ENCODE measurements at regions not wholly inside any gene's neighbourhood (a gene's known extent, or its start where the extent isn't known, plus 50 kb on each side); places are given as distances from the start of the nearest gene placed in this dataset.

GRCh38 chr2:222105046-222105445, 193.8 kb downstream of the PAX3 start:
- Histone ChIP-seq H3K4me1 (ENCODE audit: control insufficient read depth, insufficient read depth, low read length) (peaks cover 20% of the 10 kb centered on the region), H3K9ac (ENCODE audit: low read length) (no peak overlapping the region), H3K36me3 (ENCODE audit: control insufficient read depth, insufficient read depth, low read length) (no peaks in the 10 kb centered on the region), H3K4me3 (ENCODE audit: low read depth, low read length) (no peak overlapping the region), H3K27ac (ENCODE audit: low read depth, low read length) (no peak overlapping the region), H3K9me3 (ENCODE audit: control insufficient read depth, insufficient read depth, low read depth, low read length) (no peaks in the 10 kb centered on the region), H3K27me3 (ENCODE audit: control insufficient read depth, insufficient read depth, low read length) (no peaks in the 10 kb centered on the region; the same call in 1 of the 2 replicates)

GRCh38 chr2:222102575-222103349, 196.0 kb downstream of the PAX3 start:
- Histone ChIP-seq H3K9ac (ENCODE audit: low read length) (no peak overlapping the region), H3K4me3 (ENCODE audit: low read depth, low read length) (no peak overlapping the region), H3K27me3 (ENCODE audit: control insufficient read depth, insufficient read depth, low read length) (no peaks in the 10 kb centered on the region; the same call in 1 of the 2 replicates), H3K9me3 (ENCODE audit: control insufficient read depth, insufficient read depth, low read depth, low read length) (no peaks in the 10 kb centered on the region), H3K4me1 (ENCODE audit: control insufficient read depth, insufficient read depth, low read length) (peaks cover 20% of the 10 kb centered on the region), H3K36me3 (ENCODE audit: control insufficient read depth, insufficient read depth, low read length) (no peaks in the 10 kb centered on the region), H3K27ac (ENCODE audit: low read depth, low read length) (no peak overlapping the region)

- no peaks in the 10 kb centered on the region for H3K36me3 ChIP-seq (ENCODE audit: control insufficient read depth, insufficient read depth, low read length)
- H3K27ac ChIP-seq (ENCODE audit: low read depth, low read length) = no peak overlapping the region
- no peaks in the 10 kb centered on the region; the same call in 1 of the 2 replicates for H3K27me3 ChIP-seq (ENCODE audit: control insufficient read depth, insufficient read depth, low read length)
- no peaks in the 10 kb centered on the region for H3K9me3 ChIP-seq (ENCODE audit: control insufficient read depth, insufficient read depth, low read depth, low read length)
- H3K4me3 ChIP-seq (ENCODE audit: low read depth, low read length) = no peak overlapping the region
- H3K9ac ChIP-seq (ENCODE audit: low read length) = no peak overlapping the region
- H3K4me1 ChIP-seq (ENCODE audit: control insufficient read depth, insufficient read depth, low read length) = peaks cover 20% of the 10 kb centered on the region
These were observed 197.8 kb downstream of the PAX3 start for GRCh38 chr2:222100704-222101699.

DNA sequence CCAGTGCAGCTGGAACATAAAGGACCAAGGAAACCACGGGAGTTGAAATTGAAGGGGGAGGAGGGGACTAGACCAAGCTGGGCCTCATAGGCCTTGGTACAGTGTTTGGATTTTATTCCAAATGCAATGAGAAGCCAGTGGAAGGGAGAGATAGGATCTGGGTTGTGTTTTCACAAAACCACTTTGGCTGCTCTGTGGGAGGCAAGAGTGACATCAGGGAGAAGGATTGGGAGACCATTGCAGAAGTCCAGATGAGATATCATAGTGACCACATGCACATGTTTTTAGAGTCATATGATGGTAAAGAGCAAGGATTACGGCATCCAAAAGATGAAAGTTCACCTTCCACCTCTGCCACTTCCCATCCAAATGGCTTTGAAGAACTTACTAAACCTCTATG, 210.2 kb downstream of the PAX3 start:
- H3K36me3 ChIP-seq (ENCODE audit: control insufficient read depth, insufficient read depth, low read length) = no peaks in the 10 kb centered on the region
- no peak overlapping the region for H3K4me3 ChIP-seq (ENCODE audit: low read depth, low read length)
- H3K27ac ChIP-seq (ENCODE audit: low read depth, low read length) = no peak overlapping the region
- no peaks in the 10 kb centered on the region; the same call in 1 of the 2 replicates for H3K9me3 ChIP-seq (ENCODE audit: control insufficient read depth, insufficient read depth, low read depth, low read length)
- no peaks in the 10 kb centered on the region for H3K27me3 ChIP-seq (ENCODE audit: control insufficient read depth, insufficient read depth, low read length)
- no peak overlapping the region for H3K9ac ChIP-seq (ENCODE audit: low read length)
- H3K4me1 ChIP-seq (ENCODE audit: control insufficient read depth, insufficient read depth, low read length) = no peaks in the 10 kb centered on the region

DNA sequence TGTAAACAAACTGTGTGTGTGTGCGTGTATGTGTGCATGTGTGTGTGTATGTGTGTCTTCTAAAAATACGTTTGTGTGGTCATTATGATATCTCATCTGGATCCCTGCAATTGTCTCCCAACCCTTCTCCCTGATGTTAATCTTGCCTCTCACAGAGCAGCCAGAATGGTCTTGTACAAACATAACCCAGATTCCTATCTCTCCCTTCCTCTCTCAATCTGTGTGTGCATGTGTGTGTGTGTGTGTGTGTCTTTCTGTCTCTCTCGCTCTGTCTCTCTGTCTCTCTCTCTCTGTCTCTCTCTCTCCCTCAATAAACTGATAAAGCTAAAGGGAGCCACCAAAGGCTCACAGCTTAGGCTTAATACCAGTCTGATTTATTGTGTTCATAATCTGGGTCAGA, 210.8 kb downstream of the PAX3 start:
- no peak overlapping the region for H3K27ac ChIP-seq (ENCODE audit: low read depth, low read length)
- no peak overlapping the region for H3K9ac ChIP-seq (ENCODE audit: low read length)
- H3K9me3 ChIP-seq (ENCODE audit: control insufficient read depth, insufficient read depth, low read depth, low read length) = no peaks in the 10 kb centered on the region; the same call in 1 of the 2 replicates
- no peak overlapping the region for H3K4me3 ChIP-seq (ENCODE audit: low read depth, low read length)
- H3K36me3 ChIP-seq (ENCODE audit: control insufficient read depth, insufficient read depth, low read length) = no peaks in the 10 kb centered on the region
- no peaks in the 10 kb centered on the region for H3K27me3 ChIP-seq (ENCODE audit: control insufficient read depth, insufficient read depth, low read length)
- no peaks in the 10 kb centered on the region for H3K4me1 ChIP-seq (ENCODE audit: control insufficient read depth, insufficient read depth, low read length)

DNA sequence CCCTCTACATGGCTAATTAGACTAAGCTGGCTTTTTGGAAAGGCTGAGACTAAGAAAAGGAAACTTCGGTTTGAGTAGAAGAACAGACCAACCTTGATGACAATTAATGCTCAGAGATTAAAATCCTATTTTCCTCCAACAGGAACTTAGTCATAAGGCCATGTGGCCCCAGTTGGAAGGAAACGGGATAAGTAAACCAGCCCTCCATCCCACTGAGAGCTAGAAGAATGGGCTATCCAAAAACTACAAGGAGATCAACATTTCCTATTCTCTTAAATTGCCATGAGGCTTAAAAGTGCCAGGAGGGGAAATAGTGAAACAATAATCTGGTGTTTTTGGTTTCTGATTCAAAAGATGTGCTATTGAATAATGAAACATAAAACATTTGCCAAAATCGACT, 216.6 kb downstream of the PAX3 start:
- no peak overlapping the region for H3K9ac ChIP-seq (ENCODE audit: low read length)
- H3K4me1 ChIP-seq (ENCODE audit: control insufficient read depth, insufficient read depth, low read length) = no peaks in the 10 kb centered on the region
- no peaks in the 10 kb centered on the region for H3K27me3 ChIP-seq (ENCODE audit: control insufficient read depth, insufficient read depth, low read length)
- H3K9me3 ChIP-seq (ENCODE audit: control insufficient read depth, insufficient read depth, low read depth, low read length) = no peaks in the 10 kb centered on the region
- H3K27ac ChIP-seq (ENCODE audit: low read depth, low read length) = no peak overlapping the region
- H3K36me3 ChIP-seq (ENCODE audit: control insufficient read depth, insufficient read depth, low read length) = no peaks in the 10 kb centered on the region
- H3K4me3 ChIP-seq (ENCODE audit: low read depth, low read length) = no peak overlapping the region

DNA sequence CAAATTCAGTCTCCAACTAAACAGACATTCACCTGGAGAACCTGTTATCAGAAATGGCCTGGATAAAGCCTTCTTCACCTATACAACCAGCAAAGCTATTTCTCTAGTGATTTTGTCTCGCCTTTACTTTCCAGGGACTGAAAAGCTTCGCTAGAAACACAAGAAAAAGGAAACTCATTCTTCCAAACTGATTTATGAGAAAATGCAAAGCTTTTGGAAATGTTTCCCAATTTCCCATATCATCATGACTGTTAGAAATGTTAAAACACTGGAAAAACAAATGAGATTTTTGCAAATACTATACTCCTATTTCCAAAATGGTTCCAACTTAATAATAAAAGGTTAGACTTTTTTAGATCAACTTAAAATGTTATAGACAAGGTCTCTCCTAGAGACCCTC, 218.7 kb downstream of the PAX3 start:
- Histone ChIP-seq H3K9me3 (ENCODE audit: control insufficient read depth, insufficient read depth, low read depth, low read length) (no peaks in the 10 kb centered on the region), H3K27me3 (ENCODE audit: control insufficient read depth, insufficient read depth, low read length) (no peaks in the 10 kb centered on the region), H3K9ac (ENCODE audit: low read length) (no peak overlapping the region), H3K36me3 (ENCODE audit: control insufficient read depth, insufficient read depth, low read length) (no peaks in the 10 kb centered on the region), H3K4me3 (ENCODE audit: low read depth, low read length) (no peak overlapping the region), H3K4me1 (ENCODE audit: control insufficient read depth, insufficient read depth, low read length) (peaks cover 2% of the 10 kb centered on the region), H3K27ac (ENCODE audit: low read depth, low read length) (no peak overlapping the region)

DNA sequence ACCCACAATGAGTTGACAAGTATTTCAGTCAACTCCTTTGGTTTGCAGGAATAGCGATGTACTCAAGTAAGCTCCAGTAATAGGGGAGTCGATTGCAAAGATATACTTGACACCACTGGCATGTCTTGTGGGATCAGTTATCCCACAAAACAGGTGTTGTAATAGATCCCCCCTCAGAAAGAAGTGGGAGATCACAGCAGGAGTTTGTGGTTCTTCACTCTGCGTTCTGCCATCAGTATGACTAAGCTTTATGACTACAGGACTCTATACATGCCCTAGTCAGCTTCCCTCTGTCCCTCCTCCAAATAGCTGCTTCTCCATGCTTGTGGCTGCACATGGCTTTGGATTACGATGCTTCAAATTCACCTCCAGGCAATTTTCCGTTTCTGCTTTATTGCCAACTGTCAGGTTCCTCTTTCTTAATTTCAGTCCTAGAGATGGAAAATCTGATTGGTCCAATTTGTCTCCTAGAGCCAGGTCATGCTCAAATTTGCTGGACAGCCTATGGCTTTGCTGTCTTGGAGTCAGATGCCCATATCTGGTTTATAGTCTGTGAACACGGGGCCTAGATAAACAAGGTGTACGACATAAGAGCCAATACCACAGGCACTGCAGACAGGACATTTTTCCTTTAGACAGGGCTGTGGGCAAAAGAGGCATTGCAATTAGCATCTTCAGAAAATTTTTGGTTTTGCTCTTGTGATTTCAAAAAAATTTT, 221.7 kb downstream of the PAX3 start:
- no peak overlapping the region for H3K27ac ChIP-seq (ENCODE audit: low read depth, low read length)
- no peaks in the 10 kb centered on the region for H3K36me3 ChIP-seq (ENCODE audit: control insufficient read depth, insufficient read depth, low read length)
- peaks cover 14% of the 10 kb centered on the region for H3K4me1 ChIP-seq (ENCODE audit: control insufficient read depth, insufficient read depth, low read length)
- no peak overlapping the region for H3K4me3 ChIP-seq (ENCODE audit: low read depth, low read length)
- H3K27me3 ChIP-seq (ENCODE audit: control insufficient read depth, insufficient read depth, low read length) = peaks cover 3% of the 10 kb centered on the region; the same call in 1 of the 2 replicates
- no peaks in the 10 kb centered on the region for H3K9me3 ChIP-seq (ENCODE audit: control insufficient read depth, insufficient read depth, low read depth, low read length)
- H3K9ac ChIP-seq (ENCODE audit: low read length) = no peak overlapping the region

DNA sequence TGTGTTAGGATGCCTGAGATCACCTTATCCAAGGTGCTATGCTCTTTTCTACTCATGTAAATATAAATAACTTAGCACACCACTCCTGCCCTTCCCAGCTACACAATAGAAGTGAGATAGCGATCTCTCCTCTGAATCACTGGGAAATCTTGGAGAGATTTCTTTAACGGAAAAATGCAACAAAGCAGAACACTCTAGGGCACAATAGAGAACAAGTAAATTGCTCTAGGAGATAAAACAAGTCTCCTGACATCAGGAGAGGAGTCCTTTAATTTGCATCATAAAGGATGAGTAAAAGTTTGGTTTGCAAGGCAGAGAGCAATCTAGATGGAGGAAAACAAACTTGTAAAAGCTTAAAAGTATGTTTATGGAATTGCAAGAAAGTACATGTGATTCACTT, 224.1 kb downstream of the PAX3 start:
- Histone ChIP-seq H3K9ac (ENCODE audit: low read length) (no peak overlapping the region), H3K9me3 (ENCODE audit: control insufficient read depth, insufficient read depth, low read depth, low read length) (no peaks in the 10 kb centered on the region), H3K27ac (ENCODE audit: low read depth, low read length) (no peak overlapping the region), H3K27me3 (ENCODE audit: control insufficient read depth, insufficient read depth, low read length) (peaks cover 3% of the 10 kb centered on the region; the same call in 1 of the 2 replicates), H3K36me3 (ENCODE audit: control insufficient read depth, insufficient read depth, low read length) (no peaks in the 10 kb centered on the region), H3K4me1 (ENCODE audit: control insufficient read depth, insufficient read depth, low read length) (peaks cover 14% of the 10 kb centered on the region), H3K4me3 (ENCODE audit: low read depth, low read length) (no peak overlapping the region)

DNA sequence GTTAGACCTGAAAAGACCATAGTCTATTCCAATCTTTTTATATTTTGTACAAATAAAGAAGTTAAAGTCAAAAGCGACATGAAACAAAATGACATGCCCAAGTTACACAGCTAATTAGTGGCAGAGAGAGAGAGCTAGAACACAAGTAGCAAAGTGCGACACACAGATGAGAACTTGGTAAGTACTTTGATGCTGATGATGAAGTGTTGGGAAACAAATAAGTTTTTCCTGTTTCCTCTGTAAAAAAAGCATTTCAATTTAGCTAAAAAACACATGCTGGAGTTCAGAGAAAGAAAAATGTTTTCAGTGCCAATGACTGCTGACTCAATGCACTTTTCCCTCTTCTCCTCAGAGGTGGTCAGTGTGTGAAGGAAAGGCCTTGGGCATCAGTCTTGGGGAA, 226.9 kb downstream of the PAX3 start:
- Histone ChIP-seq H3K4me3 (ENCODE audit: low read depth, low read length) (no peak overlapping the region), H3K36me3 (ENCODE audit: control insufficient read depth, insufficient read depth, low read length) (no peaks in the 10 kb centered on the region), H3K9me3 (ENCODE audit: control insufficient read depth, insufficient read depth, low read depth, low read length) (peaks cover 8% of the 10 kb centered on the region; the same call in 1 of the 2 replicates), H3K27ac (ENCODE audit: low read depth, low read length) (no peak overlapping the region), H3K9ac (ENCODE audit: low read length) (no peak overlapping the region), H3K4me1 (ENCODE audit: control insufficient read depth, insufficient read depth, low read length) (peaks cover 14% of the 10 kb centered on the region), H3K27me3 (ENCODE audit: control insufficient read depth, insufficient read depth, low read length) (peaks cover 15% of the 10 kb centered on the region)

Measured in HUES6 (cell line).